ENCODE measurements at regions not wholly inside any gene's neighbourhood (a gene's known extent, or its start where the extent isn't known, plus 50 kb on each side); places are given as distances from the start of the nearest gene placed in this dataset.

- no peak for DNase-seq
- H3K4me3 ChIP-seq (replicated peaks in 1 of 3): no peak overlapping the region
- 84 to 88% methylated on average over 2 of the region's 2 CpGs for WGBS, 2 donors
- TF ChIP-seq POLR2A (IDR thresholded peaks at IDR 0.05) (no peak), CTCF (IDR thresholded peaks at IDR 0.05) (no peak)
- H3K36me3 ChIP-seq: no peaks in the 10 kb centered on the region
- H3K27ac ChIP-seq: no peak overlapping the region
- intact Hi-C loops (cut with DNase I): no loop called here
- H3K4me1 ChIP-seq: peaks cover 17 to 42% of the 10 kb centered on the region in 2 donors
- H3K27me3 ChIP-seq: no peaks in the 10 kb centered on the region
- no peaks in the 10 kb centered on the region for H3K9me3 ChIP-seq
Measured at GRCh38 chr20:16113736-16114135, 459.5 kb downstream of the KIF16B start.

GRCh38 chr20:16111852-16112412 lies 461.3 kb downstream of the KIF16B start:
- peak overlapping the region; percentile 77 to 83 (median 82) for H3K27ac ChIP-seq
- no peaks in the 10 kb centered on the region for H3K9me3 ChIP-seq
- DNase-seq: peak; percentile 48 to 49
- 49 to 52% methylated on average over 6 of the region's 6 CpGs for WGBS, 2 donors
- H3K27me3 ChIP-seq: no peaks in the 10 kb centered on the region
- H3K4me3 ChIP-seq (replicated peaks in 1 of 3): no peak overlapping the region
- peaks cover 17 to 51% of the 10 kb centered on the region in 2 donors for H3K4me1 ChIP-seq
- no peaks in the 10 kb centered on the region for H3K36me3 ChIP-seq
- no peak for TF ChIP-seq CTCF (IDR thresholded peaks at IDR 0.05)
- TF ChIP-seq POLR2A (IDR thresholded peaks at IDR 0.05): no peak
- intact Hi-C loops (cut with DNase I): no loop called here

GRCh38 chr20:16111172-16111832 lies 461.9 kb downstream of the KIF16B start:
- Histone ChIP-seq H3K27ac (peak overlapping the region; percentile 60 to 83 (median 77)), H3K4me3 (replicated peaks in 1 of 3) (no peak overlapping the region), H3K27me3 (no peaks in the 10 kb centered on the region), H3K36me3 (no peaks in the 10 kb centered on the region), H3K9me3 (no peaks in the 10 kb centered on the region), H3K4me1 (peaks cover 15 to 49% of the 10 kb centered on the region in 2 donors)
- intact Hi-C loops (cut with DNase I): no loop called here
- DNase-seq: peak; percentile 63 to 74
- WGBS, 2 donors: 25 to 31% methylated on average over 5 of the region's 5 CpGs
- TF ChIP-seq CTCF (IDR thresholded peaks at IDR 0.05): no peak
- no peak for TF ChIP-seq POLR2A (IDR thresholded peaks at IDR 0.05)

GRCh38 chr20:16107172-16107870 lies 465.9 kb downstream of the KIF16B start:
- no peak overlapping the region for H3K4me3 ChIP-seq (replicated peaks in 1 of 3)
- 69 to 70% methylated on average over 7 of the region's 7 CpGs for WGBS, 2 donors
- H3K27ac ChIP-seq: no peak overlapping the region
- DNase-seq: no peak
- TF ChIP-seq POLR2A (IDR thresholded peaks at IDR 0.05): no peak
- TF ChIP-seq CTCF (IDR thresholded peaks at IDR 0.05): no peak
- no peaks in the 10 kb centered on the region for H3K36me3 ChIP-seq
- peaks cover 3 to 41% of the 10 kb centered on the region in 2 donors for H3K4me1 ChIP-seq
- intact Hi-C loops (cut with DNase I): no loop called here
- H3K9me3 ChIP-seq: no peaks in the 10 kb centered on the region
- no peaks in the 10 kb centered on the region for H3K27me3 ChIP-seq

Measured in thyroid gland (tissue), 4 donors.